ENCODE measurements at regions not wholly inside any gene's neighbourhood (a gene's known extent, or its start where the extent isn't known, plus 50 kb on each side); places are given as distances from the start of the nearest gene placed in this dataset.

DNA sequence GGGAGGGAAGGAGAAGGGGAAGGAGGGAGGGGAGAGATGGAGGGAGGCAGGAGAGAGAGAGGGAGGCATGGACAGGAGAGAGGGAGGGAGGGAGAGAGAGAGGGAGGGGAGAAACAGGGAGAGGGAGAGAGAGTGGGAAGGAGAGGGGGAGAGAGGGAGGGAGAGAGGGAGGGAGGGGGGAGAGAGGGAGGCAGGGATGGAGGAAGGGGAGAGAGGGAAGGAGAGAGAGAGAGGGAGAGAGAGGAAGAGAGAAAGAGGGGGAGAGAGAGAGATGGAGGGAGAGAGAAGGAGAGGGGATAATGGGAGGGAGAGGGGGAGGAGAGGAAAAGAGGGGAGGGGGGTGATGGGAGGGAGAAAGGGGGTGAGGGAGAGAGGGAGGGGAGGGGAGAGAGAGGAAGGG is 86.8 kb upstream of the VSTM2B start:
- no peak for DNase-seq

GRCh38 chr19:29439688-29440550 is 85.9 kb upstream of the VSTM2B start:
- DNase-seq, result no peak

GRCh38 chr19:29442094-29442493 is 83.7 kb upstream of the VSTM2B start:
- DNase-seq, result no peak

GRCh38 chr19:29442910-29443309 is 82.9 kb upstream of the VSTM2B start:
- no peak for DNase-seq

GRCh38 chr19:29445246-29445645 is 80.5 kb upstream of the VSTM2B start:
- DNase-seq, result no peak

DNA sequence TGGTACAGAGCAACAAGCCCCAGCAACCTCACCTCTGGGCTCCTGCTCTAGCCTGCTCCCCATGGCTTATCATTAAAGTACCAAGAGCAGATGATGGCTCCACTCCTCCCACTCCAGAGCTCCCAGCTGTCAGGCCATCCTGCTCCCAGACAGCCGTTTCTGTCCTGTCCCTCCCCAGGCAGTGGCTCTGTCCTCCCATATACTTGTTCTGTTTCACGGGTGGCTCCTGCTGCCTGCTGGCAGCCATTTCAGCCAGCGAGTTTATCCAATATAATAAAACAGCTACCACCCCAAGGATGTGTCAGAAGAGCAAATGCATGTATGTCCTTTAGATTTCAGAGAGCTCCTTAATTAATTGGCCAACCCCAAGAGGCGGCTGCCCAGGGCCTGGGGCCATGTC is 79.4 kb upstream of the VSTM2B start:
- no peak for DNase-seq

- no peak for DNase-seq
These were observed 77.7 kb upstream of the VSTM2B start for GRCh38 chr19:29448046-29448445.

DNA sequence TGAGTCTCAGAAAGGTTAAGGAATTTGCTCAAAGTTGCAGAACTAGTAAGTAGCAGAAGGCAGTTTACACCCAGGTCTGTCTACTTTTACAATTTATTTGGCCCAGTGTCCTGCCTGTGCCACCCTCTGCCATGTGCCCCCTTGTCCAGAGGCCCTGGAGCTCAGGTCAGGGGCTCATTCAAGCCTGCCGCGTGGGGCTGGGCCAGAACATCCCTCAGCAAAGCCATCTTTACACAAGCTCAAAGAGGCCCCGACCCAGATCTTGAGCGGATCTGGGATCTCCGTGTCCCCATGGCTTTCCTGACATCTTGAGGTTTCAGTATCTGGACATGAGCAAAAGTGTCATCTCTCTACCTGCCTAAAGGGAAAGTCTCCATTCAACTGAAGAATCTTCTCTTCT is 76.4 kb upstream of the VSTM2B start:
- DNase-seq, result no peak

- DNase-seq, result no peak
These were observed 75.5 kb upstream of the VSTM2B start for GRCh38 chr19:29450306-29450705.

- DNase-seq, result no peak
These were observed 75.0 kb upstream of the VSTM2B start for GRCh38 chr19:29450812-29451211.

DNA sequence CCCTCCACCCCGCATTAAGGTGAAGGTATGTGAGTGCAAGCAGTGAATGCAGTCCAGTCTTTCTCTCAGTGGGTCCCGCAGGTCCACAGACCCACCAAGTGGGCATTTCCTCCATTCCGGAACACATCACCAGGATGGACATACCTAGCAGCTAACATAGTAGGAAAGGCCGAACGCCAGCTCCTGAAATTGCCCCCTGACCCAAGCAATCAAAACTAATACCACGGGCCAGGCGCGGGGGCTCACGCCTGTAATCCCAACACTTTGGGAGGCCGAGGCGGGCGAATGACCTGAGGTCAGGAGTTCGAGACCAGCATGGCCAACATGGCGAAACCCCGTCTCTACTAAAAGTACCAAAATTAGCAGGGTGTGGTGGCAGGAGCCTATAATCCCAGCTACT is 71.7 kb upstream of the VSTM2B start:
- no peak for DNase-seq

DNA sequence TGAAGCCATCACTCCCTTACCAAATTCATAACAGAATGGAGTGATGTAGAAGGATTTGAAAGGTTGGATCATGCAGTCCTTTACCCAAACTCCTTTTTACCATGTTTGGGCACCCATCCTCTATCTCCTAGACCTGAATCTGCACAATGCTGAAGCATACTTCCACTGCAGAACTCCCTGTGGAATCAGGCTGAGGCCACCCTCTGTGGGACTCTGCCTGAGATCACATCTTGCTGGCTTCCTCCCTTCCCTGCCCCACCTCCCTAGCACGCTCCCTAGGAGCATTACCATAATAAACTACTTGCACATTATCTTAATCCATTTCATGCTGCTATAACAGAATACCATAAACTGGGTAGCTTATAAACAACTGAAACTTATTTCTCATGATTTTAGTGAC is 68.4 kb upstream of the VSTM2B start:
- DNase-seq, result no peak

GRCh38 chr19:29467824-29468401 is 57.9 kb upstream of the VSTM2B start:
- peak; percentile 39 for DNase-seq

DNA sequence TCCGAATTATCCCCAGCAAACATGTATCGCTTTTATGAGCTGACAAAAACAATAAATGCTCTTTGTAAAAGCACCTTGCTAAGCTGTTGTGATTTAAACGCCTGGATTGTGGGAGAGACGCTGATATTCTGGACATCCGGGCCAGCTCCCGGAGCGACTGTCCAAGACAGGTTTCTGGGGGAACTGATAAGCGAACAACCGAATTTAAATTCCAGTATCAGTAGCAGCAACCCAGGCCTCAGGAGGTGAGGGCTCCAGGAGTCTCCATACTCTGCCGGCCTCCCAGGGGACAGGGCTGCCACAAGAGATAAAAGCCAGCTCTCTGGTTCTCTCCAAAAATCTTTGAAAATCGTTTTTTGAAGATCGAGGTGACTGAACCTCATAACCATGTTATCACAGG is 50.3 kb upstream of the VSTM2B start:
- DNase-seq, result no peak
